Prostate gland (tissue), 2 donors: ENCODE measurements at regions not wholly inside any gene's neighbourhood (a gene's known extent, or its start where the extent isn't known, plus 50 kb on each side); places are given as distances from the start of the nearest gene placed in this dataset.

Source experiments
- POLR2A ChIP-seq: fragments of 450-650 bp; IDR thresholded peaks from one replicate; pipeline ENCODE4 v1.6.1; 2016; ENCODE audit warnings: antibody characterized with exemption, mild to moderate bottlenecking
- POLR2AphosphoS5 ChIP-seq: sonication (generic); formaldehyde crosslinking; IDR thresholded peaks from one replicate; pipeline ENCODE4 v1.6.1; 2017; ENCODE audit warnings: antibody characterized with exemption
- TF ChIP-seq, protein P1 (sequence below), 4 experiments: fragments of 200-600 bp in 2 of 4; fragments of 450-650 bp in 2 of 4; sonication (generic) in 2 of 4; IDR thresholded peaks; 1 replicate in 3 of 4; 2 replicates in 1 of 4; pipeline ENCODE4 v1.5.1; 2016 to 2019; ENCODE audit warnings: antibody characterized with exemption in 4 of 4, mild to moderate bottlenecking in 2 of 4, moderate library complexity in 2 of 4

DNA sequence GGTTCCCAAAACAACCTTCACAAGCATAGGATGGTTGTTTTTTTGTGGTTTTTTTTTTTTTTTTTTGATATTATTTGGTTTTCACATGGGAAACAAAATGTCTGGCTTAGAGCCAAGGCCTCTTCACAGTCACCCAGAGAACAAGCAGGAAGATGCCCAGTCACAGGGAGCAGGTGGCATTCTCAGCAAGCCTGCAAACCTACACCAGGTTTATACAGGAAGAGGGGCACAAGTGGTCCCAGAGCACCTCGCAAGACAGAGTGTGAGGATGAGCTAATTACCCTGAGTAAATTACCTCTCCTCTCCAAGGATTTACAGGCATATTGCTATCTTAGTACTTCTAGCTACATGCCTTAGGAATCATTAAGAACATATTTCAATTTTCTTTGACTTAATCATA lies 1375.6 kb downstream of the EFNB2 start:
- TF ChIP-seq, protein P1, sequence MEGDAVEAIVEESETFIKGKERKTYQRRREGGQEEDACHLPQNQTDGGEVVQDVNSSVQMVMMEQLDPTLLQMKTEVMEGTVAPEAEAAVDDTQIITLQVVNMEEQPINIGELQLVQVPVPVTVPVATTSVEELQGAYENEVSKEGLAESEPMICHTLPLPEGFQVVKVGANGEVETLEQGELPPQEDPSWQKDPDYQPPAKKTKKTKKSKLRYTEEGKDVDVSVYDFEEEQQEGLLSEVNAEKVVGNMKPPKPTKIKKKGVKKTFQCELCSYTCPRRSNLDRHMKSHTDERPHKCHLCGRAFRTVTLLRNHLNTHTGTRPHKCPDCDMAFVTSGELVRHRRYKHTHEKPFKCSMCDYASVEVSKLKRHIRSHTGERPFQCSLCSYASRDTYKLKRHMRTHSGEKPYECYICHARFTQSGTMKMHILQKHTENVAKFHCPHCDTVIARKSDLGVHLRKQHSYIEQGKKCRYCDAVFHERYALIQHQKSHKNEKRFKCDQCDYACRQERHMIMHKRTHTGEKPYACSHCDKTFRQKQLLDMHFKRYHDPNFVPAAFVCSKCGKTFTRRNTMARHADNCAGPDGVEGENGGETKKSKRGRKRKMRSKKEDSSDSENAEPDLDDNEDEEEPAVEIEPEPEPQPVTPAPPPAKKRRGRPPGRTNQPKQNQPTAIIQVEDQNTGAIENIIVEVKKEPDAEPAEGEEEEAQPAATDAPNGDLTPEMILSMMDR (IDR thresholded peaks at IDR 0.05), result no peak
- TF ChIP-seq POLR2A, result no peak
- TF ChIP-seq POLR2AphosphoS5, result no peak
